GM18505 (cell line): ENCODE measurements at regions not wholly inside any gene's neighbourhood (a gene's known extent, or its start where the extent isn't known, plus 50 kb on each side); places are given as distances from the start of the nearest gene placed in this dataset.

Experiments used
- ATAC-seq: cut with Tn5 transposase; IDR thresholded peaks from one replicate; pipeline ENCODE4 v1.9.1; 2021; ENCODE audit not compliant: unreplicated experiment
- POLR2A ChIP-seq: IDR thresholded peaks from 4 replicates; pipeline ENCODE4 v1.6.1; 2011; ENCODE audit warnings: borderline replicate concordance; ENCODE audit not compliant: insufficient read depth, insufficient read length; ENCODE audit errors: extremely low read depth

DNA sequence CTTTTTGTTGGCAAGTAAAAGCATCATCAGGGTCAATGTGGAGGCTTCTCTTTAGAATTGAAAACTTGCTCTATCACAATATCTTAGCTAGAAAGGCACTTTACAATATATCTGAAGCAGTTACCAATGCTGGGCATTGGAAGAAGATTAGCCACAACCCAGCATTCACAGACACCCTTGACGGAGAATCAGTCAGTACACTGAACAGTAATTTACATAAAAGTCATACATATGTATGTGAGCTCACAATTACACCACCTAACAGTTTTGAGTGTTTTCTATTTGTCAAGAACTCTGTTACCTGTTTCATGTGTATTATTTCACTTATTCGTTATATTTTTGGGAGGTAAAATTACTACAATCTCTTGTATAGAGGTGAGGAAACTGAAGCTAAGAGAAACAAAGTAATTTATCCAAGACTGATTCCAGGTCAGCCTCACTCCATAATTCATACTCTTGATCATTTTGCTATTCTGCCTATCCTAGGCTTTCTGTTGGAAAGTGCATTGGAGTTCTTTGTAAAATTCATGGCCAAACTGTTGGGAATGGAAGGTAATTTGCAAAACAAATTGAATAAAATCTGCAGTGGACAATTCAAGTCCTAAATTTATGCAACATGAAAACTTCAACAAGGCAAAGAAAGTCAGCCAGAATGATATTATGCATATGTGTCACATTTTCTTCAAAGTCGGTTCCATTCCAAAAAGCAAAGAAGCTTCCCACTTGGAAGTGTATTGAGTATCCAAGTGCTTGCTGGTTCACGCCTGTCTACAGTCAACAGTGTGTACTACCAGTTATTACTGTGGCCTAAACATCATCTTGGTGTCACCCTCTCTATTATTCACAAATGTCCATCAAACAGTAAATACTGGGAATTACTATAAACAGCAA, 223.7 kb upstream of the SEMA6D start:
- no peak for TF ChIP-seq POLR2A
- ATAC-seq, result no peak

DNA sequence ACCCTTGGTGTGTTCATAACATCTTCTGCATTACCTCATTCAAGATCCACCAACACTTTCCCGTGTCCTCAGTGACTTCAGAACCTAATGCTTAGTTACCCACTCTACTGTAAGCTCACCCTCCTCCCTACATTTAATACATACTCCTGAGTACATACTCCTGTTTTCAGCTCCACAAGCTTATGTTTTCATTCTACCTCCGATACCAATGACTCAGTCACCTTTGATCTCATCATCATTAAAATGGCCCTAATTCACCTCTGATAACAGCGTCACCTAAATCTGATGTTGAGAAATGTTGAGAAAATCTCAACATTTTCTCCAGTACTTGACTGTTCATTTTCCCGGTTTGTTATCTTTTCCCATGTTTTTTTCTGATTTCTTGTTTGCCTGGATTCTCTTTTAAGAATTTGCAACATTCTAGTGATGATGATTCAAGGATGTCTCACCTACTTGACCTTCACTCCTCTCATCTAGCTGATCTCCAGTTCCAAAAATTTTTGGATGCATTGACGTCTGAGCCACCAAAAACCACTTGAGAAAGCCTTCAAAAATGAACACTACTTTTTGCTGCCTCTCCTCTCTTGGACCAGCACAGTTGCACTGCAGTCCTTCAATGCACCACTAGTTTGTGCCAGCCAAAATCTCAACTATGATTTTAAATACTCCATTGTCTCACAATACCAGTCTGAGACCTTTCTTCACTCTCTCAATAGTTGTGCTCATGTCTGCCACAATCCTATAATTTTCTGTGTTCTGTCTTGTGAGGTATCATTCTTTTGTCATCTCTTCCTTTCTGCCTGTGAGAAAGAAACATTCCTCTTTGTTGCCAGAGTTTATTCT, 220.7 kb upstream of the SEMA6D start:
- TF ChIP-seq POLR2A, result no peak
- ATAC-seq, result no peak

DNA sequence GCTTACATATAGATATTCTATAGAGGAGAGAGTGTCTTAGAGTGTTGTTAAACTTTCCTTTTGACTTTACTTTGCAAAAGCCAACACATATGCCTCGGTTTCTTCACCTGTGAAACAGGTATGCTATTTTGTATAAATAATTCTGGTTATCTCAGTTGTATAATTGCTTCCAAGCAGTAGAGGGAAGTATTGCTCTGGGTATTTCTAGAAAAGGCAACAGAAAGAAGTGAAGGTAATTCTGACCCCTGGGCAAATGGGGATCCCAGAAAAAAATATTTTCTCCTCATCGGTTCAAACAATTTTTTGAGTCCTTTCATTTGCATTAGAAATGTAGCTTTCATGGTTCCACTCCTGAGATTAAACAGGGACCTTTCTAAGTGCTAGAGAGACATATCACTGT, 216.5 kb upstream of the SEMA6D start:
- ATAC-seq, result no peak
- TF ChIP-seq POLR2A, result no peak

DNA sequence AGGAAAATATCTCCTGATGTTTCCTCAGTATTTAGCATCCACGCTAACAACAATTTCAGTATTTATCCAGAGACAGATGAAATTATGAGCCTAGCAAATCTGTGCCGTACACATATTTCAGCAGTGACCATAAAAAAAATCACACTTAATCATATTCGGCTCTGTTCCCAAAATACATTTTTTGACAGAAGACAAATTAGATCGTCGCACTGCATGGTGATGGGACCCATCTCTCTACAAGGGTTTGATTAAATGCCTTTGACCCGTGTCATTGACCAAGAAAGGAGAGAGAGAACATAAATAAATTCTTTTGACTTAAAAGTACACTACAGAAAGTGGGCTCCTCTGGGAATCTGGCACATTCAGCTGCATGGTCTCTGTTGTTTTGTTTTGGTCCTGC, 215.3 kb upstream of the SEMA6D start:
- no peak for TF ChIP-seq POLR2A
- no peak for ATAC-seq

DNA sequence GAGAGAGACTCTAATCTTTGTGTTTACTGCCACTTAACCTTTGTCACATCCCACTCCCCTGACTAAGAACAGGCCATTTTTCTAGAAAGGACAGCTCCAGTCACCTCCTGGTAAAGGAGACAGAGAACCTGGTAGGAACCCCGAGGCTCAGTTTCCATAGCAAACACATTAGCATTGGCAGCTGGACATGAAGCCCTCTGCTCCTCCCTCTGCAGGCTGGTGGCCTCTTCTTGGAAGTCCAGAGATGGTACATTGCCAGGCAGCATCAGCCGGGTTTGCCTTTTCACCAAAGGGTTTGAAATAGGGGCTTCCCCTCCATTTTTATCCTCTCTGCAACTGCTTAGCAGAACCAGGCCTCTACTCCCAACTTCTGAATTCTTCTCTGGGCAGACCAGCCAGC, 213.4 kb upstream of the SEMA6D start:
- TF ChIP-seq POLR2A, result no peak
- ATAC-seq, result no peak

DNA sequence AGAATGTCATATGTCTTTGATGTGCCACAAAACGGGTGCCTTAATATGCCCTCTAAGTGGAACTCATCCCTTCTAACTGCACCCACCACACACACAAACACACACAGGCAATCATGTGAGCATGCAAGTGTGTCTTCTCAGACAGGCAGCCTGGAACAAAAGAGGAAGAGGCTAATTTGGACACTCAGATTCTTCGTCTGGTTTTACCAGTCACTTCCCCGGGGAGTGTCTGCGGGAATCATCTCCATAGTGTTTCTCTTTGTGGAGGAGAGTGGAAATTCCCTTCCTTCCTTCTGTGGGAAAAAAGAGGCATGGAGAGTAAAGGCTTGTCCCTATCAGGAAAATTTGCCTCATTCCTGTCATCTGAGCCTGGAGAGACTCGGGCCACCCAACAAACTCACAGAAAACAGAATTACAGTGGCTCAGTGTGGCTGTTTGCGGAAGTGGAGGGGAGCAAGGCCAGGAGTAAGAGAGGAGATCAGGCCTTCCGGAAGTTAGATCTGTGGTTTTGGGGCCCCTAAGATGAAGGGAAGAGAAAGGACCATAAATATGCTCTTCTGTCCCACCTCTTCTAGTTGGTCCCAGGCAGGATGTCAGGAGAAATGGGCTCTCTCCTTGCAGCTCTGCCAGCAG, 212.6 kb upstream of the SEMA6D start:
- no peak for ATAC-seq
- TF ChIP-seq POLR2A, result no peak

DNA sequence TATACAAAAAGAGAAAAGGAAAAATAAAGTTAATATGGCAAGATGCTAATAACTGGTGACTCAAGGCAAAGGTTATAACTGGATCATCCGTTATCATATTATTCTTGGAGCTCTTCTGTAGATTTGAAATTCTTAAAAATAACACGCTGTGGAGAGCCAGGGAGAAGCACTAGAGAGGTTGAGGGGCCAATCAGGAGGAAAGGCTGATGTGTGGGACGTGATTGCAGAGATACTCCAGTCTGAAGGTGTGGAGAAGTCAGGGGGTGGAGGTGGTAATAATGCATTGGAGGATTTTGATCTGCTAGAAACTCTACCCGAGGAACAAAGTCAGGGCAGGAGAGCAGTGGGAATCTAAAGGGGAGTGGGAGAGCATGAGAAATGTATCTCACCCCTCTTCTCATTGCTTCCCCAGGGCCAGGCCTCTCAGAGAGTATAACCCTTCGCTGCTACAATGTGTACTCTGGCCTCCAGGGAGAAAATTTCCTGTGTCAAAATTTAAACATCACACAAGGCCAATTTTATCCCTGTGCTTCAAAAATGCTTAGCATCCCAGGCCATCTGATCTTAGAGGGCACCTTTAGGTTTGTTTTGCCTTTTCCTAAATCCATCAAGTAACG, 211.5 kb upstream of the SEMA6D start:
- no peak for TF ChIP-seq POLR2A
- ATAC-seq, result no peak

DNA sequence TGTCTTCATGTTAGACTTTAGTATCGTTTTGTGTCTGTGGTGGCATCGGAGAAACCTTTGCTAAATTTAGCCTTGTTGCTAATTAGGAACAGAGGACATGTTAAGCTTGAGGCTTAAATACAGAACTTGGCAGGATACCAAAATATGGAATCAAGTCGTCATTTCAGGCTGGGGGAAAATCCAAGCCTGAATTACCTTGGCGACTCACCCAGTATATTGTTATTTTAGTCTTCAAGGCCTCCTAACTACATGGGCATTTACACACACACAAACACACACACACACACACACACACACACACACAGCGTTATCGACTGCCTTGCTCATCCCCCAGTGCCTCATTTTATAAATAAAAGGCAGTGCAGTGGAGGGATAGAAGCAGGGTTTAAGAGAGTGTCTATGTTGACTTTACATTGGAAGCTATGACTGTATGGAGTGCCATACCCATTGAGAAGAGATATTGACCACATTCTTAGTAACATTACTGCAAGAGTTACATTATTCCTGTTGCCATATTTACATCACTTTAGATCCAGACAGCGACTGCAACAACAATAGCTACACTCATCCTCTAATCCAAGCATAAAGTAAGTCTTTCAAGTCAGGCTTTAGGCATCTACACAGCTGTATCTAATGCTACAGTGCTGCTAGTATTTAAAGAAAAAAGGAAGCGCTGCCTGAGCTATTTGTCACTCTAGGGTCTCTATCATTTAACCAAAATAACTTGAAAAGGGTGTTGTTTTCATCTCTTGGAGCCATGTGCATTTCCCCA, 210.8 kb upstream of the SEMA6D start:
- no peak for ATAC-seq

DNA sequence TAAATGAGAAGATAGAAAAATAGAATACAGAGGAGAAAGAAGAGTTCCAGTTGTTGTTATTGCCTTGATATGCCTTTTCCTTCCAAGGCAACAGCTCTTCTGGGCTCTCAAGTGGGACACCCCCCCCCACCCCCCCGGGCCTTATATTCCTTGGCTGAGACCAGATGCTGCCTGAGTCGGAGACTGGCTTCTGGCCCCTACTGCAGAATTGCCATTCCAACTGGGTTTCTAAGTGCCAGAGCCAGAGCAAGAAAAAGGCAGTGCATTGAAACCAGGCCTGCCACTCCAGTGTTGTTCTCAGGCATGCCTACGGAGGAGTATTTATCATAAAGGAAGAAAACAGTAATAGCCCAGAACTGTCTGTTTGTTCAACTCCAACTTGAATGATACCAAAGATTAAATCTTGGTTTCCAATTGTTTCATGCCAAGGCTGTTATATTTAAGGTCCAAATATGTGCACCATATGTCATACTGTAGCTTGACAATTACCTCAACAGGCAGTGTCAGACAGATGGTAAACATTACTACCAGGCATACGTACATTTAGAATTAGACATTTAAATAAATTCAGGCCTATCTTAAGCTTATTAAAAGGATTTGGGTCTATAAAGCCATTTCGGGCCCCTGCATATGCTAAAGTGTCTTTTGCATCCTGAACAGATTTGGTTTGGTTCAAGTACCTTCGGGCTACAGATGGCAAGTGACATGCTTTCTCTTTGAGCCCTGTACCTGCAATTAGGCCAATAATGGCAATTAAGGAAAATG, 209.9 kb upstream of the SEMA6D start:
- no peak for TF ChIP-seq POLR2A
- ATAC-seq, result no peak

More for the DNA sequence above, 210.8 kb upstream of the SEMA6D start:
- TF ChIP-seq POLR2A, result no peak

DNA sequence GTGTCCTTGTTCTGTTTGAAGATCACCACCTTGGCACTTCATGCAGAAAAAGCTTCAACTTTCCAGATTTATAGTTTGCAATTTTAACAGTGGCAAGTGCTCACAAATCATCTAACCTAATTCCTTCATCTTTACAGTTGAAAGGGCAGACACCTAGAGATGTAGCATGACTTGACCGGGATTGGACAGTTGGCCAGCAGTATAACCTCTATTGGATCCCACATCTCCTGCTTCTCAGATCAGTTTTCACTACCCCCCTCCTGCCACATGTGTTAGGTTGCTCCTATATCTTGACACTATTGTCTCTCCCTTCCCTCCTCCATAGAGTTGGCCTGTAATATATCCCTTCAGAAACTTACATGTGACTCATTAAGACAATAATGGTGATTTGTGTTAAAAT, 206.0 kb upstream of the SEMA6D start:
- TF ChIP-seq POLR2A, result no peak
- no peak for ATAC-seq

DNA sequence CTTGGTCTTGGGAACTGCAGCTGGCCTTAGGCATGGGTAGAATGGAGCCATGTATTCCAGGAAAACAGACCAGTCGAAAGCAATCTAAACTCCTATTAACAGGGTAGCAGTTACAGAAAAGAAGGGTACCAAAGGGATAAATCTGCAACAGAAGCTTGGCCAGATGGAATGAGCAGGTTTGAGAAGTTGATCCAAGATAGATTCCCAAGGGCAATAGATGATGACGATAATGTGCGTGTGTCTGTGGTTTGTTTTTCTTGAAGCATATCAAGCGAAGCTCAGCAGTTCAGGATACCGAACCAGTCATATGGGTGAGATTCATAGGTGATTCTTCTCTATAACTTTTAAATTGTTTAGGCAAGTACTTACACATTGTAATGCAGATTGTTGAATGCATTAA, 203.8 kb upstream of the SEMA6D start:
- ATAC-seq, result no peak
- TF ChIP-seq POLR2A, result no peak

DNA sequence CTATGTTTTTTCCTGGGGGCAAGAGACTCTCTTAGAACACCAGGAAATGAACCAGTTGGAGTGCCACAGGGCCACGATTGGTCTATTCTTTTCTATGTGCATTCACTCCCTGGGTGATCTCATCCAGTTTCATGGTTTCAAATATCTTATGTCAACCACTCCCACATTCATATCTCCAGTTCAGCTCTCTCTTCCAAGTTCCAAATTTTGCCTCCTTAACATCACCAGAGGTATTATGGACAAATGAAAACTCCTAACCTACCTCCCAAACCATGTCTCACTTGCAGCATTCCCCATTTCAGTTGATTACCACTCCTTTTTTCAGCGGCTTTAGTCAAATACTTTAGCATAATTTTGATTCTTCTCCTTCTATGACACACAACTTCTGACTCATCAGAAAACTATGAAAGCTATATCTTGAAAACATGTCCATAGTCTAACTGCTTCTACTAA, 203.1 kb upstream of the SEMA6D start:
- no peak for ATAC-seq
- TF ChIP-seq POLR2A, result no peak
